M059J (cell line): ENCODE measurements at regions not wholly inside any gene's neighbourhood (a gene's known extent, or its start where the extent isn't known, plus 50 kb on each side); places are given as distances from the start of the nearest gene placed in this dataset.

Experiments used
- DNase-seq: peaks from one replicate; pipeline ENCODE4 v3.0.0-alpha.2; 2012; ENCODE audit warnings: low read depth

DNA sequence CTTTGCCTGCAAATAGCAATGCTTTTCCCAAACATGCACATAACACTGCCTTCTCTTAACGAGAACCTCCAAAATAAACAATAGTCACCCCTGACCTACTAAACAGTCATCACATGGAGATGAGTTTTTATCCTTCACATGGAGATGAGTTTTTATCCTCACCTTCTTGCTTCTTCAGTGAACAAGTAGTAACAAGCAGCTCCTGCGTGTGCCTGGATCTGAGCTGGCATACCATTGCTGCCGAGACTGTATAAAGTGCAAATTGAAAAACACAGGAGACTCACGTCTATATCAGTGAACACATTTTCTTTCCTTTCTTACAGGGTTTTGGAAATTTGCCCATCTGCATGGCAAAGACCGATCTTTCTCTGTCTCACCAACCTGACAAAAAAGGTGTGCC lies 625.7 kb downstream of the FOXD4L6 start:
- peak; percentile 0 for DNase-seq
